ENCODE measurements at regions not wholly inside any gene's neighbourhood (a gene's known extent, or its start where the extent isn't known, plus 50 kb on each side); places are given as distances from the start of the nearest gene placed in this dataset.

- TF ChIP-seq CTCF (IDR thresholded peaks at IDR 0.05), result no peak
- TF ChIP-seq EP300 (IDR thresholded peaks at IDR 0.05), result no peak
- TF ChIP-seq POLR2AphosphoS5 (IDR thresholded peaks at IDR 0.05), result no peak
Measured at GRCh38 chr4:126213996-126214395, 899.2 kb downstream of the FAT4 start.
